OCI-LY7 (cell line): ENCODE measurements at regions not wholly inside any gene's neighbourhood (a gene's known extent, or its start where the extent isn't known, plus 50 kb on each side); places are given as distances from the start of the nearest gene placed in this dataset.

Experiments used
- BruUV-seq: library from RNA; stranded (reverse); fragments of 400-500 nt; replicated peaks from 2 replicates; lab custom pipeline; 2021; lab: Mats Ljungman, UMichigan
- CTCF ChIA-PET: fragments of 300-600 bp; sonication (Branson Sonifier 250); formaldehyde crosslinking; loops from one replicate; lab custom pipeline; 2022; ENCODE audit warnings: antibody characterized with exemption; ENCODE audit not compliant: unreplicated experiment; lab: Charles Lee
- POLR2A ChIA-PET: fragments of 300-600 bp; sonication (Branson Sonifier 250); formaldehyde crosslinking; loops from one replicate; lab custom pipeline; 2022; ENCODE audit warnings: antibody characterized with exemption; lab: Charles Lee
- DNase-seq: peaks from one replicate; pipeline ENCODE4 v3.0.0-alpha.2; 2015; ENCODE audit warnings: low spot score
- H2AFZ ChIP-seq: fragments of 200-600 bp; sonication (generic), shearing (Covaris generic); 2 replicates; pipeline ENCODE4 v1.6.1; 2014; ENCODE audit warnings: mild to moderate bottlenecking, antibody characterized with exemption, low read length, moderate library complexity
- H3K27ac ChIP-seq: fragments of 200-600 bp; sonication (generic); 2 replicates; pipeline ENCODE4 v1.5.1; 2014; ENCODE audit warnings: mixed run types, low read depth, mild to moderate bottlenecking, moderate library complexity, low read length, inconsistent platforms; ENCODE audit not compliant: poor library complexity, severe bottlenecking
- H3K36me3 ChIP-seq: fragments of 200-600 bp; sonication (generic); 2 replicates; pipeline ENCODE4 v1.6.1; 2014; ENCODE audit warnings: mild to moderate bottlenecking, antibody characterized with exemption, low read length, moderate library complexity, mixed read lengths; ENCODE audit not compliant: insufficient read depth
- H3K4me1 ChIP-seq: fragments of 200-600 bp; sonication (generic); 2 replicates; pipeline ENCODE4 v1.5.1; 2014; ENCODE audit warnings: mild to moderate bottlenecking, low read length; ENCODE audit not compliant: insufficient read depth, poor library complexity, severe bottlenecking
- H3K4me2 ChIP-seq: fragments of 200-600 bp; sonication (generic); 2 replicates; pipeline ENCODE4 v1.6.1; 2014; ENCODE audit warnings: mild to moderate bottlenecking, low read length
- H3K4me3 ChIP-seq: fragments of 200-600 bp; sonication (generic); 2 replicates; pipeline ENCODE4 v1.5.1; 2014; ENCODE audit warnings: mild to moderate bottlenecking, low read depth, low read length; ENCODE audit not compliant: poor library complexity, severe bottlenecking
- H3K79me2 ChIP-seq: fragments of 200-600 bp; sonication (generic); 2 replicates; pipeline ENCODE4 v1.6.1; 2016; ENCODE audit warnings: low read depth, mild to moderate bottlenecking, low read length, moderate library complexity, mixed read lengths; ENCODE audit not compliant: insufficient read depth
- H3K9me2 ChIP-seq: fragments of 200-600 bp; sonication (generic); 2 replicates; pipeline ENCODE4 v1.6.1; 2016; ENCODE audit warnings: mild to moderate bottlenecking, low read length, mixed read lengths; ENCODE audit not compliant: insufficient read depth
- H3K9me3 ChIP-seq: fragments of 200-600 bp; sonication (generic); 2 replicates; pipeline ENCODE4 v1.6.1; 2014; ENCODE audit warnings: mild to moderate bottlenecking, mixed run types, low read length, mixed read lengths
- H4K20me1 ChIP-seq: fragments of 200-600 bp; sonication (generic); 2 replicates; pipeline ENCODE4 v1.6.1; 2014; ENCODE audit warnings: mild to moderate bottlenecking, antibody characterized with exemption, low read length, moderate library complexity, mixed read lengths; ENCODE audit not compliant: insufficient read depth
- CTCF ChIP-seq: fragments of 200-600 bp; sonication (generic); conservative IDR thresholded peaks from 2 replicates; pipeline ENCODE4 v1.5.1; 2014; ENCODE audit warnings: mild to moderate bottlenecking, antibody characterized with exemption, low read length, moderate library complexity, mixed read lengths
- EZH2phosphoT487 ChIP-seq: fragments of 200-600 bp; sonication (generic); IDR thresholded peaks from 2 replicates; pipeline ENCODE4 v1.6.1; 2018; ENCODE audit warnings: low read depth, borderline replicate concordance, mild to moderate bottlenecking, mixed run types, antibody characterized with exemption, low read length, moderate library complexity, mixed read lengths
- intact Hi-C: fragments of 100-400 bp; cut with micrococcal nuclease; formaldehyde crosslinking; loops from one replicate; pipeline ENCODE4 v1.10.0; 2022; ENCODE audit not compliant: unreplicated experiment

- no TSS peak for BruUV-seq
- DNase-seq: no peak
- CTCF ChIA-PET: no interaction called here
- Histone ChIP-seq H3K4me1 (no peaks in the 10 kb centered on the region), H3K9me3 (no peaks in the 10 kb centered on the region), H3K4me2 (no peak overlapping the region), H3K9me2 (no peaks in the 10 kb centered on the region), H4K20me1 (no peaks in the 10 kb centered on the region), H3K4me3 (no peak overlapping the region), H2AFZ (no peak overlapping the region), H3K27ac (no peak overlapping the region), H3K36me3 (no peaks in the 10 kb centered on the region), H3K79me2 (no peaks in the 10 kb centered on the region)
- intact Hi-C loops: no loop called here
- POLR2A ChIA-PET: no interaction called here
- TF ChIP-seq EZH2phosphoT487 (no peak), CTCF (no peak)
These were observed 537.4 kb upstream of the B3GAT1 start for GRCh38 chr11:134949121-134950090.

GRCh38 chr11:134947556-134947955 is 535.5 kb upstream of the B3GAT1 start:
- Histone ChIP-seq H3K79me2 (no peaks in the 10 kb centered on the region), H2AFZ (no peak overlapping the region), H3K4me1 (no peaks in the 10 kb centered on the region), H3K4me2 (no peak overlapping the region), H3K9me2 (no peaks in the 10 kb centered on the region), H3K4me3 (no peak overlapping the region), H4K20me1 (no peaks in the 10 kb centered on the region), H3K9me3 (no peaks in the 10 kb centered on the region), H3K27ac (no peak overlapping the region), H3K36me3 (no peaks in the 10 kb centered on the region)
- POLR2A ChIA-PET: no interaction called here
- DNase-seq: no peak
- no TSS peak for BruUV-seq
- no peak for TF ChIP-seq EZH2phosphoT487
- no peak for TF ChIP-seq CTCF
- CTCF ChIA-PET: no interaction called here
- intact Hi-C loops: no loop called here

- no peaks in the 10 kb centered on the region for H3K9me3 ChIP-seq
- no peak overlapping the region for H3K4me3 ChIP-seq
- POLR2A ChIA-PET: no interaction called here
- H2AFZ ChIP-seq: no peak overlapping the region
- no peak for DNase-seq
- no peaks in the 10 kb centered on the region for H4K20me1 ChIP-seq
- H3K4me2 ChIP-seq: no peak overlapping the region
- H3K4me1 ChIP-seq: no peaks in the 10 kb centered on the region
- intact Hi-C loops: no loop called here
- no TSS peak for BruUV-seq
- TF ChIP-seq CTCF (no peak), EZH2phosphoT487 (no peak)
- no peaks in the 10 kb centered on the region for H3K79me2 ChIP-seq
- H3K9me2 ChIP-seq: no peaks in the 10 kb centered on the region
- CTCF ChIA-PET: no interaction called here
- no peak overlapping the region for H3K27ac ChIP-seq
- H3K36me3 ChIP-seq: no peaks in the 10 kb centered on the region
These were observed 534.0 kb upstream of the B3GAT1 start for GRCh38 chr11:134945993-134946392.
